SJSA1 (cell line): ENCODE measurements at regions not wholly inside any gene's neighbourhood (a gene's known extent, or its start where the extent isn't known, plus 50 kb on each side); places are given as distances from the start of the nearest gene placed in this dataset.

Source experiments
- DNase-seq, 2 experiments: peaks; one replicate each; pipeline ENCODE4 v3.0.0-alpha.2; 2015 to 2020; ENCODE audit warnings: low spot score in 2 of 2, low read depth in 1 of 2
- H3K27ac ChIP-seq: fragments of 250-450 bp; sonication (Bioruptor Pico); 2 replicates; pipeline ENCODE4 v1.5.1; 2020; ENCODE audit warnings: mild to moderate bottlenecking, moderate library complexity
- H3K27me3 ChIP-seq: fragments of 250-450 bp; sonication (Bioruptor Pico); replicated peaks from 2 replicates; pipeline ENCODE4 v1.5.1; 2020; ENCODE audit warnings: mild to moderate bottlenecking, moderate library complexity
- H3K36me3 ChIP-seq: fragments of 250-450 bp; sonication (Bioruptor Pico); 2 replicates; pipeline ENCODE4 v1.5.1; 2020; ENCODE audit warnings: mild to moderate bottlenecking
- H3K4me1 ChIP-seq: fragments of 250-450 bp; sonication (Bioruptor Pico); replicated peaks from 2 replicates; pipeline ENCODE4 v1.6.1; 2021; ENCODE audit warnings: mild to moderate bottlenecking
- H3K4me3 ChIP-seq: fragments of 250-450 bp; sonication (Bioruptor Pico); 2 replicates; pipeline ENCODE4 v1.5.1; 2020; ENCODE audit warnings: mild to moderate bottlenecking
- H3K9me3 ChIP-seq: fragments of 250-450 bp; sonication (Bioruptor Pico); replicated peaks from 2 replicates; pipeline ENCODE4 v1.5.1; 2020; ENCODE audit warnings: mild to moderate bottlenecking

DNA sequence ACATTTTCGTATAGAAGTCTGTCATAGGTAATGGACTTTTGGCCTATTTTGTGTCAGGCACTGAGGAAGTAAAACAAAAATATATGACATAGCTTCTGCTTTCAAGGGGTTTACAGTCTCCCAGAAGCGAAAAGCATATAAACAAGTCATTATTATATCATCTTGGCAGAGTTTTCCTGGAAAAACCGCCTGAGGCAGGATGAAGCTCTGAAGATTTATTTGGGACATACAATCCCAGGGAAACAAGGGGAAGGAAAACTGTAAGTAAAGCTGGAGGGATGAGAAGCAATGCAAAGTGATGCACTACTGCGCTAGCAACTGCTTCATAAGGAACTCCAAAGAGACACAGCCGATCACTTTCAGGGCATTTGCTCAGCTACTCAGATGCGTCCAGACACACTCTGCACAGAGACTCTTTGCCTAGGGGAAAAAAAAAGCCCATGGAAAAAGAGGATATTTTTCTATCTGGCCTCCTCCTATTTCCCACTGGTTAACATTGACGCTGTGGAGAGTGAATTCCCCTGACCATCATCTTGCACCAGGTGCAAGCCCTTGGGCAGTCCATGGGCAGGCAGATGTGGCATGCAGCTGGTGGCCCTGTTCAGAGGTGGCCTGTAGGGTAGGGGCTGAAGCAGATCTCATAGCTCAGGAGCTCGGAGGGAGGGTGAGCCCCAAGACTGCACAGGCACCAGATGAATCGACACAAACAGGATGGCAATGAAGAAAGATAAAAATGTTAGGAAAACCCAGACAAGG is 158.1 kb downstream of the METTL4 start:
- H3K27me3 ChIP-seq = no peaks in the 10 kb centered on the region
- H3K4me1 ChIP-seq = no peaks in the 10 kb centered on the region
- H3K36me3 ChIP-seq = no peaks in the 10 kb centered on the region
- no peak for DNase-seq
- H3K9me3 ChIP-seq = no peaks in the 10 kb centered on the region
- no peak overlapping the region for H3K4me3 ChIP-seq
- H3K27ac ChIP-seq = no peak overlapping the region

DNA sequence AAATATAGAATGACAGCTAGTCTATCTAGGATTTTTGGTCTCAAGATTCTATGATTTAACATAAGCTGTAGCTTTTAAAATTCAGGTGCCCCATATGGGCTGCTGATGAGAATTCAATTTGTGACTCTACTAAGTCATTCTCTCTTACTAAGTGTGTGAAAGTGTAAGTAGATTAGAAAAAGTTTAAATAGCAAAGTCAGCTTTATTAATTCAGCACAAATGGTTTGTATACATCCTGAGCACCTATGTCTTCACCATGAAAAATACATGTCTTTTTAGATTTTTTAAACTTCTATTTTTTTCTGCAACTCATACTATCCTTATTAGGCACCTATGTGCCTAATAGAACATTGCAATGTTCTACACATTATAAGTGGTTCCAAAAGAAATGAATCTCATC is 157.1 kb downstream of the METTL4 start:
- Histone ChIP-seq H3K27me3 (no peaks in the 10 kb centered on the region), H3K27ac (no peak overlapping the region), H3K36me3 (no peaks in the 10 kb centered on the region), H3K9me3 (no peaks in the 10 kb centered on the region), H3K4me1 (no peaks in the 10 kb centered on the region), H3K4me3 (no peak overlapping the region)
- DNase-seq = no peak

DNA sequence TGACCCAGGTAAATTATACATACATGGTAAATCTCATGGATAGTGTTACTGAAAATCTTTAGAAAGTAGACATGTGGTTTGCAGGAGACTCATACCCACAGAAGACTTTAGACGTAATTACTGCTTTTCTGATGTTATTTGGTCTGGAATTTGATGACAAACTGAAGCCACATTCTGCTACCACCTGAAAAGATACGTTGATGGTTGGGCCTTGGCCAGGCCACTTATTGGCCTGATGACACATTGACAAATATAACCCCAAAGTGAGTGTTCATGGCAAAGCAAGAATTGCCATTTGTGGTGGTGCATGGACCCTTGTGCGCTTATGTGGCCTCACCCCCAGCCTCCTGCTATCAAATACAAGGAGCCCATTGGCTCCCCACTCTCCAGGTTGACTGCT is 155.6 kb downstream of the METTL4 start:
- no peak overlapping the region for H3K4me3 ChIP-seq
- DNase-seq = no peak

DNA sequence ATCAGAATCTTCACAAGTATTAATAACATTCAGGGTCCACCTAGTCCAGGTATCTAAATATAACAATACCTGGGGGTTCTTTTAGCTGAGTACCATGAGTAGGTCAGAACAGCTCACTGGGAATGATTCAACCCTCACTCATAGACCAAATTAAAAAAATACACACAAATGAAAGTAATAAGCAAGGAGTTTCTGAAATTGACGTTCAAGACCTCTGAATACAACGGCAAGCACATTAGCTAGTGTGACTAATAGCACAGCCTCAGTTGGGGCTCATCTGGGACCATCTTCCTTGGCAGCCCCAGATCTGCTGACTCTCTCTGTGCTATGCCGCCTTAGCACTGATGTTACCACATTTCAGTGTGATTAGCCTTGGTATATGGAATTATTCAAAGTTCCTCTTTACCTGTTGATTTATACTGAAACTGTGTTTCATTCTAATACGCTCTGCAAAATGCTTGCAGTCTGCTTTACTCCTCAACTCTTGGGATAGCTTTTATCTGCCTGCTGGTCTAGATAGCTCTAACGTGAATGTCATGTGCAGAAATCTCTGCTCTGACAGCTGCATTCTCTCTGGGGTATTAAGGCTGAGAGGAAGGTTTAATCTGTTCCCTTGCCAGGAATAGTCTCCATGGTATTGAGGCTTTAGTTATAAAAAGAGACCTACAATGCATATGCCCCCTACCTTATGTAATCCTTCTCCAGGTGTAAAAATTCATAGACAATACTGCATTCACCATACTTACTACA is 153.3 kb downstream of the METTL4 start:
- Histone ChIP-seq H3K4me3 (no peak overlapping the region), H3K4me1 (no peaks in the 10 kb centered on the region), H3K36me3 (no peaks in the 10 kb centered on the region), H3K9me3 (no peaks in the 10 kb centered on the region), H3K27ac (no peak overlapping the region), H3K27me3 (no peaks in the 10 kb centered on the region)
- no peak for DNase-seq

More for the DNA sequence above, 155.6 kb downstream of the METTL4 start:
- Histone ChIP-seq H3K4me1 (no peaks in the 10 kb centered on the region), H3K27me3 (no peaks in the 10 kb centered on the region), H3K27ac (no peak overlapping the region), H3K9me3 (no peaks in the 10 kb centered on the region), H3K36me3 (no peaks in the 10 kb centered on the region)

DNA sequence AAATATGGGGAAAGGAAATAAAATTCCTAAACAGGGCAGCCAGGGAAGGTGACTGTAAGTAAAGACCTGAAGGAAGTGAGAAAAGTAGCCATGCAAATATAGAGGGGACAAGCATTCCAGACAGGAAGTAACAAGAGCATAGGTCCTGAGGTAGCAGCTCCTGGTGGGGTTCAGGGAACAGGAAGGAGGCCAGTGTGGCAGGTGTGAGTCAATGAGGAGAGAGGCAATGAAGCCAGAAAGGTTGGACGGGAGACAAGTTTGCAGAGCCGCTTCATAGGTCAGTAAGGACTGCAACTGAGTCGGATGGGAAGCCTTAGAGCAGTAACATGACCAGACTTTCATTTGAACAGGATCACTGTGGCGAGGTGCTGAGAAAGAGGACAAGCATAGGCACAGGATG is 150.9 kb downstream of the METTL4 start:
- Histone ChIP-seq H3K4me1 (peaks cover under 1% of the 10 kb centered on the region; the same call in 1 of the 2 replicates), H3K4me3 (no peak overlapping the region), H3K9me3 (no peaks in the 10 kb centered on the region)

DNA sequence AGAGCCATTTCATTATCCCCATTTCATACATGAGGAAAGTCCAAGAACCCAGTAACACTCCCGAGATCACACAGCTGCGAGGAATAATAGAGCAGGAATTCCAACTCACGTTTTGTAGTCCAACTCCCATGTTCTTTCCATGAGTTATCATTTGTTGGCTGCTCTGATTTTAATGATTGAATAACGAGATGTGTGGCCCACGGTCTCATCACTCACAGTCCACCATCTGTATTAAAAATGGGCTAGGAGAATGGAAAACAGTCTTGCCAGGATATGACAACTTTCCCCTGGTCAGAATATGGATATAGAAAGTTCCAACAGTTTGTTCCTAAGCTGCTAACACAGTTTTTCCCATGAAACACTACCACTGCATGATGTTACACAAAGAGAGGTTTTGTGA is 147.5 kb downstream of the METTL4 start:
- no peaks in the 10 kb centered on the region for H3K36me3 ChIP-seq
- H3K4me3 ChIP-seq = no peak overlapping the region
- H3K27ac ChIP-seq = no peak overlapping the region
- DNase-seq = no peak
- peaks cover 6% of the 10 kb centered on the region for H3K4me1 ChIP-seq
- no peaks in the 10 kb centered on the region for H3K9me3 ChIP-seq
- H3K27me3 ChIP-seq = no peaks in the 10 kb centered on the region

More for the DNA sequence above, 150.9 kb downstream of the METTL4 start:
- H3K27ac ChIP-seq = no peak overlapping the region
- no peak for DNase-seq
- H3K36me3 ChIP-seq = no peaks in the 10 kb centered on the region
- no peaks in the 10 kb centered on the region for H3K27me3 ChIP-seq

DNA sequence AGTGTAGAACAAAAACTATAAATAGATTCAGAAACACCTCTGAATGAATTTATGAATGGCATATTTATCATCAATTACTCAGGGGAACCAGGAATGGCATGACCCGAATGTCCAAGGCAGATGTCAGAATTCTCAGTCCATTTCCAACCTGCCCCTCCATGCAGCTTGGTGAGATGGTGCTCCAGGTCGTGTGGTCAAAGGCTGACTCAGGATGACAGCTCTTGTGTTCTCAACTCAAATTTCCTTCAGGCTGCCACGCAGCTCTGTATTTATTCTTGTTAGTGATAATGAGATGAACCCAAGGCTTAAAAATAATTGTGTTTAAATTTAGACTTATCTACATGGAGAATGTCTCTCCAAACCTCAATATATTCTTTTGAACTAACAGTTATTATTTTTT is 146.9 kb downstream of the METTL4 start:
- no peak overlapping the region for H3K4me3 ChIP-seq
- H3K36me3 ChIP-seq = no peaks in the 10 kb centered on the region
- H3K9me3 ChIP-seq = no peaks in the 10 kb centered on the region
- H3K27ac ChIP-seq = no peak overlapping the region
- H3K27me3 ChIP-seq = no peaks in the 10 kb centered on the region
- DNase-seq = no peak
- H3K4me1 ChIP-seq = peaks cover 6% of the 10 kb centered on the region

DNA sequence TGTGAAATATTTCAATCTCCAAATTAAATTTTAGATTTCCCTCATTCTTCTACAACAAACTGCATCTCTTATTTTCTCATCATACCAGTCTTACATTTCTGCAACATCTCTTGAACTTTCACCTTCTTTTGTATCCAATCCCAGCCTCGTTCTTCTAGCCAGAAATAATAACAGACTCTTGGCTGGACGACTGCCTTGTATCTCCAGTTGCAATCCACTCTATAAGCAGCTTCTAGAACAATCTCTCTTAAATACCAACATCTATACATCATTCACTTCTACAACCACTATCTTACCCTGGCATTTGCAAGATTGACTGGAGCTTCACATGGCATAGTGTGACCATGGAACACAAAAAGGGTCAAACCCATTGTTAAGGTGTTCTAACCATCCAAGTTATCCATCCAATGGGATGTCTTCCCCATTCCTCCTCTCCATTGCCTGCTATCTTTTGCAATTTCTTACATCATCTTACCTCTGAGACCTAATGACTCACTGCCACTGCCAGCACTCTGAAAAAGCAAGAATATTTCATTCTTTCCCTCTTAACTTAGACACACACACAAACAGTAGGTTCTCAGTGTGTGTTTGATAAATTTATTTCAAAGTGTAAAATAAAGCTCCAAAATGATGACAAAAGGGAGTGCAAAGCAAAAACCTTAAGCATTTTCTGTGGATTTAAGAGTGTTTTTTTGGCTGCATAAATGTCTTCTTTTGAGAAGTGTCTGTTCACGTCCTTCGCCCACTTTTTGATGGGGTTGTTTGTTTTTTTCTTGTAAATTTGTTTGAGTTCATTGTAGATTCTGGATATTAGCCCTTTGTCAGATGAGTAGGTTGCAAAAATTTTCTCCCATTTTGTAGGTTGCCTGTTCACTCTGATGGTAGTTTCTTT is 145.6 kb downstream of the METTL4 start:
- H3K27ac ChIP-seq = no peak overlapping the region
- H3K4me1 ChIP-seq = peaks cover 6% of the 10 kb centered on the region
- no peaks in the 10 kb centered on the region for H3K27me3 ChIP-seq
- DNase-seq = no peak
- H3K9me3 ChIP-seq = peaks cover 6% of the 10 kb centered on the region
- H3K36me3 ChIP-seq = no peaks in the 10 kb centered on the region
- H3K4me3 ChIP-seq = no peak overlapping the region

DNA sequence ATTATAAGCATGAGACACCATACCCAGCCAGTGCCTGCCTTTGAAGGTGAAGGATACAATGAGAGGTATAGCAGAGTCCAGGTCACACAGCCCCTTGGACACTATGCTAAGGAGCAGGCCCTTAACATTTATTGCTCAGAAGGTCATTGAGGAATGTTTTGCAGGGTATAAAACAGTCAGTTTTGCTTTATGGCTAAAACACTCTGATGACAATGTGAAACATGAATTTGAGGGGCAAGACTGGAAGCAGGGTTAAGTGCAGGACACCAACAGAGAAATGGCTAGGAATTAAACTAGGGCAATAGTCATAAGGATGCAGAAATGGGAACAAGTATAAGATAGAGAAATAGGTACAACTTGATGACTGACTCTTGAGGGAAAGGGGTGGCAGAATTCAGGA is 141.1 kb downstream of the METTL4 start:
- H3K36me3 ChIP-seq = no peaks in the 10 kb centered on the region
- H3K4me1 ChIP-seq = peaks cover 21% of the 10 kb centered on the region
- peaks cover 6% of the 10 kb centered on the region for H3K9me3 ChIP-seq
- H3K27me3 ChIP-seq = no peaks in the 10 kb centered on the region
- DNase-seq = no peak
- H3K27ac ChIP-seq = no peak overlapping the region
- no peak overlapping the region for H3K4me3 ChIP-seq

DNA sequence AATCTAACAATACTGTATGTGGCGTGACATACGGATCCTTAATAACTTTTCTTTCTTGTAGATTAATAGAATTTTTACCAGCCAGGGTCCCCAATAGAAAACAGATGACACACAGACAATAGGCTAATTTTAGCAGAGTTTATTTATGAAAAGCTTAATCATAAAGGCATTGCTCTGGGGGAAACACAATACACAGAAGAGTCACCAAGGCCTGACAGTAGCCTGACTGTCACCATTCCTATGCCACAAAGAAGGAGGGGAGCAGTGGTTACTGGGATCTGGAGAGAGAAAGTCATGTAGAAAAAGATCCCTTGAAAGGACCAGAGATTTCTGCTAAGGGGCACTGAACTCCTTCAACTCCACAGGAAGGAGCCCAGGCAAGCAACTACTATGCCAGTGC is 139.5 kb downstream of the METTL4 start:
- Histone ChIP-seq H3K4me1 (peaks cover 15% of the 10 kb centered on the region), H3K4me3 (no peak overlapping the region), H3K27me3 (no peaks in the 10 kb centered on the region), H3K36me3 (no peaks in the 10 kb centered on the region), H3K9me3 (peaks cover 6% of the 10 kb centered on the region), H3K27ac (peak overlapping the region; percentile 41)
- DNase-seq = peak in 1 of 2 experiments; percentile 58

DNA sequence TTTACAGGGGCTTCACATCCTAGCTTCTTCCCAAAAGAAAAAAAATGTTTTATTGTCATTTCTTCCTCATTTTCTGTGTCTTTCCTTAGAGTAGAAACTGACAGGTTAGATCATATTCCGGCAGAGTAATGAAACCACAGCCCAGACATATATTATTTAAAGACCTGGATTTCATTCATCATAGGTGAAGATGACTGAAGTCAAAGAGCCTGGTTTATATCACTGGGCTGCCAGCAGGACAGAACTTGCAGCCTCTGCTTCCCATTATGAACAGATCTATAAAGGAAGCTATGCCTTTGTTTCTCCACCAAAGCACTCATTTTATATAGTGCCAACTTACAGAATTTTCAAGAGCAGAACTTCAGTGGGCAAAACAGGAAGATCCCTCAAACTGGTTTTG is 137.9 kb downstream of the METTL4 start:
- DNase-seq = no peak
- Histone ChIP-seq H3K27ac (no peak overlapping the region), H3K27me3 (no peaks in the 10 kb centered on the region), H3K4me1 (peaks cover 15% of the 10 kb centered on the region), H3K9me3 (peaks cover 6% of the 10 kb centered on the region), H3K36me3 (no peaks in the 10 kb centered on the region), H3K4me3 (no peak overlapping the region)

DNA sequence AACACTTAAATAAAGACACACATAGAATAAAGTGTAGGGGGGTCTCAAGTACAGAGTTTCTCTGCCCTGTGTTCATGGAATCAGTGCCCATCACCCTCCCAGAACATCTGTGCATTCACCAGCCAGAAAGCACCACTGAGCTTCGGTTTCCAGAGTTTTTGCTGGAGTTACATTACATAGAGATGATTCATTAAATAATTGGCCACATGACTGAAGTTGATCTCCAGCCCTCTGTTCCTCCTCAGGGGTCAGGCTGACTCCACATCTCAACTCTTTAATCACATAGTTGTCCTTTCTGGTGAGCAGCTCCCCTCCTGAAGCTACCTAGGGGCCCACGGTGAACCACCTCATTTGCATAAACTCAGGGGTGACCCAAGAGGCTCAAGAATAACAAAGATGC is 129.8 kb downstream of the METTL4 start:
- no peaks in the 10 kb centered on the region for H3K27me3 ChIP-seq
- no peaks in the 10 kb centered on the region for H3K36me3 ChIP-seq
- H3K9me3 ChIP-seq = peaks cover 4% of the 10 kb centered on the region; the same call in 1 of the 2 replicates
- no peak for DNase-seq
- no peak overlapping the region for H3K4me3 ChIP-seq
- H3K4me1 ChIP-seq = peaks cover 18% of the 10 kb centered on the region
- H3K27ac ChIP-seq = 0 out of 2 replicates have a peak overlapping the region, but pooled peaks have one; percentile 57

DNA sequence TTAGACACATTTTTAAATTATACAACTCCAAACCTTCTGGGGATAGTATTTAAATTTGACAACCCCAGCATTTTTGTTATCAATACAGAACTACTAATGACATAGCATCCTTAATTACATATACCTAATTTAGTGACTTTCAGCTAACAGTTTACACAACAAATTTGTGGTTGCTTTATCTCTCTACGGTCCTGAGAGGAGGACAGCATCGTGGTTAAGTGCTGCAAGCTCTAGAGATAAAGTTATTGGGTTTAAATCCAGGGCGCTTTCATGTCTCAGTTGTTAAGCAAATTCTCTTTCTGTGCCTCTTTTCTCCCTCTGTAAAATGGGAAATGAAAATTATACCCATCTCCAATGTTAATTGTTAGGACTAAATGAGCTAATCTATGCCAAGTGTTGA is 129.3 kb downstream of the METTL4 start:
- DNase-seq = no peak
- Histone ChIP-seq H3K27me3 (no peaks in the 10 kb centered on the region), H3K4me1 (peaks cover 18% of the 10 kb centered on the region), H3K4me3 (no peak overlapping the region), H3K36me3 (no peaks in the 10 kb centered on the region), H3K27ac (peak overlapping the region; percentile 57), H3K9me3 (peaks cover 4% of the 10 kb centered on the region; the same call in 1 of the 2 replicates)
